Vagina (tissue), 2 donors: ENCODE measurements at regions not wholly inside any gene's neighbourhood (a gene's known extent, or its start where the extent isn't known, plus 50 kb on each side); places are given as distances from the start of the nearest gene placed in this dataset.

ENCODE experiments used
- DNase-seq, 2 donors: peaks; one replicate each; pipeline ENCODE4 v3.0.0-alpha.2; 2017; ENCODE audit errors: extremely low spot score in 2 of 2
- H3K27ac ChIP-seq: fragments of 200-600 bp; sonication (generic); one replicate; pipeline ENCODE4 v1.5.1; 2019
- H3K27me3 ChIP-seq: fragments of 200-600 bp; sonication (generic); one replicate; pipeline ENCODE4 v1.5.1; 2019
- H3K36me3 ChIP-seq, 2 donors: fragments of 200-600 bp; sonication (generic); one replicate each; pipeline ENCODE4 v1.5.1; 2017 to 2019
- H3K4me1 ChIP-seq: fragments of 200-600 bp; sonication (generic); one replicate; pipeline ENCODE4 v1.5.1; 2019
- H3K4me3 ChIP-seq, 2 donors: fragments of 200-600 bp; sonication (generic); 1 replicate in 1 of 2; 2 replicates in 1 of 2; pipeline ENCODE4 v1.5.1; 2016 to 2019
- H3K9me3 ChIP-seq: fragments of 200-600 bp; sonication (generic); one replicate; pipeline ENCODE4 v1.5.1; 2019
- POLR2A ChIP-seq, 2 donors: fragments of 450-650 bp; IDR thresholded peaks; one replicate each; pipeline ENCODE4 v1.6.1; 2017; ENCODE audit warnings: antibody characterized with exemption in 2 of 2, mild to moderate bottlenecking in 2 of 2, moderate library complexity in 2 of 2
- POLR2AphosphoS5 ChIP-seq, 2 donors: sonication (generic); formaldehyde crosslinking; IDR thresholded peaks; one replicate each; pipeline ENCODE4 v1.9.0; 2017; ENCODE audit warnings: antibody characterized with exemption in 2 of 2, mild to moderate bottlenecking in 2 of 2, low read depth in 1 of 2; ENCODE audit not compliant: insufficient read depth in 1 of 2
- intact Hi-C: fragments of 100-400 bp; cut with DNase I; formaldehyde crosslinking; loops from one replicate; pipeline ENCODE4 v1.15.1; 2023
- TF ChIP-seq, protein P1 (sequence below), 3 experiments: fragments of 450-650 bp in 2 of 3; fragments of 200-600 bp in 1 of 3; sonication (generic) in 1 of 3; IDR thresholded peaks; one replicate each; pipeline ENCODE4 v1.5.1; 2017 to 2019; ENCODE audit warnings: antibody characterized with exemption in 3 of 3, mild to moderate bottlenecking in 2 of 3, moderate library complexity in 2 of 3

DNA sequence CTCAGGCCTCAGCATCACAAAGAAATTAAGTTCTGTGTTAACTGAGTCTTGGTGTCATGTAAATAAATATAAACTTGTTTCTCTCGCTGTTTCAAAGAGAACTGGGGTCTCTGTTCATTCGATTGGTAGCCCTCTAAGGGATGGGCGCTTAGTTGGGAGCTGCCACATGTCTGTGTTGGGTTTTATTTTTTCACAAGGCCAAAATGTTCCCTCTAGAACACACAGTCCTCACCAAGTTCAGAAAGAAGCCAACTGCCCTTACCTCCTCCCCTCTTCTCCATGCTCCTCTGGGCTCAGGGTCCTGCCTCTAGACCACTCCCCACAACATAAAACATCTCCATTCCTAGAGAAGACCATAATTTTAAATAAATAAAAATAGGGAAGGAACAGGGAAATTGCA, 490.9 kb downstream of the TNS1 start:
- H3K9me3 ChIP-seq: no peaks in the 10 kb centered on the region
- H3K27ac ChIP-seq: no peak overlapping the region
- H3K36me3 ChIP-seq: no peaks in the 10 kb centered on the region
- no peaks in the 10 kb centered on the region for H3K27me3 ChIP-seq
- no peak overlapping the region for H3K4me3 ChIP-seq
- intact Hi-C loops: loop anchor here (5.0 kb wide), 1 partner anchor 820 kb away; no protein-coding TSS in a partner anchor
- H3K4me1 ChIP-seq: peaks cover 6% of the 10 kb centered on the region
- TF ChIP-seq POLR2A (IDR thresholded peaks at IDR 0.05): no peak
- TF ChIP-seq POLR2AphosphoS5 (IDR thresholded peaks at IDR 0.05; ENCODE audit: insufficient read depth in 1 of 2, low read depth in 1 of 2): no peak
- TF ChIP-seq, protein P1, sequence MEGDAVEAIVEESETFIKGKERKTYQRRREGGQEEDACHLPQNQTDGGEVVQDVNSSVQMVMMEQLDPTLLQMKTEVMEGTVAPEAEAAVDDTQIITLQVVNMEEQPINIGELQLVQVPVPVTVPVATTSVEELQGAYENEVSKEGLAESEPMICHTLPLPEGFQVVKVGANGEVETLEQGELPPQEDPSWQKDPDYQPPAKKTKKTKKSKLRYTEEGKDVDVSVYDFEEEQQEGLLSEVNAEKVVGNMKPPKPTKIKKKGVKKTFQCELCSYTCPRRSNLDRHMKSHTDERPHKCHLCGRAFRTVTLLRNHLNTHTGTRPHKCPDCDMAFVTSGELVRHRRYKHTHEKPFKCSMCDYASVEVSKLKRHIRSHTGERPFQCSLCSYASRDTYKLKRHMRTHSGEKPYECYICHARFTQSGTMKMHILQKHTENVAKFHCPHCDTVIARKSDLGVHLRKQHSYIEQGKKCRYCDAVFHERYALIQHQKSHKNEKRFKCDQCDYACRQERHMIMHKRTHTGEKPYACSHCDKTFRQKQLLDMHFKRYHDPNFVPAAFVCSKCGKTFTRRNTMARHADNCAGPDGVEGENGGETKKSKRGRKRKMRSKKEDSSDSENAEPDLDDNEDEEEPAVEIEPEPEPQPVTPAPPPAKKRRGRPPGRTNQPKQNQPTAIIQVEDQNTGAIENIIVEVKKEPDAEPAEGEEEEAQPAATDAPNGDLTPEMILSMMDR (IDR thresholded peaks at IDR 0.05): no peak
- DNase-seq: no peak

DNA sequence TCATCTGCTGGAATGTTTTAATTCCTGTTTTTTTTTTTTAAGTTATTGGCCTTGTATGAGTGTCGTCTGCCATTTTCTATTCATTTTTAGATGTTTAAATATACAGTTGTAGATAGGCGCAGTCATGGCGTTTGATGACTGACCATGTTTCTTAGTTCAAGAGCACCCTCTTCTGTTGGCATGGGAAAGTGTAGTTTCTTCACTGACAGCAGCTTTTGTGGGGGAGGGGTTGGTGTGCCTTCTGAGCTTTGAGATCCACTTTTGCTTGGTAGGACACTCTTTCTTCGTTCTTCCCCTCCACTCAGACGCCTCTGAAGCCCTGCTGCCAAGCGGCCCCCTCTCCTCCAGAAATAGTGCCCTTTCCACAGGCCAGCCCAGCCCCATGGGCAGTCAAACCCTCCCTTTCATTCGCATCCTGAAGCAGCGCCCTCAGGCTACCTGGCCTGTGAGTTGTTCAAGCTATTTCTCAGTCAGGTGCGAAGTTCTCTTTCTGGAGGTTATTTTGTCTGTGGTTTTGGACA, 492.0 kb downstream of the TNS1 start:
- Histone ChIP-seq H3K27me3 (no peaks in the 10 kb centered on the region), H3K4me1 (peaks cover 6% of the 10 kb centered on the region), H3K36me3 (no peaks in the 10 kb centered on the region), H3K9me3 (no peaks in the 10 kb centered on the region), H3K27ac (peak overlapping the region; percentile 9), H3K4me3 (no peak overlapping the region)
- peak; percentile 32 to 47 for TF ChIP-seq POLR2AphosphoS5 (IDR thresholded peaks at IDR 0.05; ENCODE audit: insufficient read depth in 1 of 2, low read depth in 1 of 2)
- TF ChIP-seq, protein P1 (IDR thresholded peaks at IDR 0.05): peak; percentile 45 to 76 (median 67)
- TF ChIP-seq POLR2A (IDR thresholded peaks at IDR 0.05): no peak
- no peak for DNase-seq
- intact Hi-C loops: loop anchor here (5.0 kb wide), 1 partner anchor 819 kb away; no protein-coding TSS in a partner anchor

- H3K27ac ChIP-seq: no peak overlapping the region
- no peak for DNase-seq
- intact Hi-C loops: no loop called here
- no peaks in the 10 kb centered on the region for H3K27me3 ChIP-seq
- H3K4me1 ChIP-seq: no peaks in the 10 kb centered on the region
- H3K4me3 ChIP-seq: no peak overlapping the region
- H3K9me3 ChIP-seq: no peaks in the 10 kb centered on the region
- TF ChIP-seq, protein P1 (IDR thresholded peaks at IDR 0.05): no peak
- TF ChIP-seq POLR2AphosphoS5 (IDR thresholded peaks at IDR 0.05; ENCODE audit: insufficient read depth in 1 of 2, low read depth in 1 of 2): no peak
- no peak for TF ChIP-seq POLR2A (IDR thresholded peaks at IDR 0.05)
- no peaks in the 10 kb centered on the region for H3K36me3 ChIP-seq
Measured at GRCh38 chr2:217505303-217505702, 497.5 kb downstream of the TNS1 start.

GRCh38 chr2:217501887-217502286, 500.9 kb downstream of the TNS1 start:
- H3K9me3 ChIP-seq: no peaks in the 10 kb centered on the region
- intact Hi-C loops: no loop called here
- no peaks in the 10 kb centered on the region for H3K27me3 ChIP-seq
- no peak for DNase-seq
- no peaks in the 10 kb centered on the region for H3K4me1 ChIP-seq
- no peaks in the 10 kb centered on the region for H3K36me3 ChIP-seq
- H3K27ac ChIP-seq: no peak overlapping the region
- TF ChIP-seq POLR2AphosphoS5 (IDR thresholded peaks at IDR 0.05; ENCODE audit: insufficient read depth in 1 of 2, low read depth in 1 of 2) (no peak), POLR2A (IDR thresholded peaks at IDR 0.05) (no peak)
- TF ChIP-seq, protein P1 (IDR thresholded peaks at IDR 0.05): no peak
- no peak overlapping the region for H3K4me3 ChIP-seq

DNA sequence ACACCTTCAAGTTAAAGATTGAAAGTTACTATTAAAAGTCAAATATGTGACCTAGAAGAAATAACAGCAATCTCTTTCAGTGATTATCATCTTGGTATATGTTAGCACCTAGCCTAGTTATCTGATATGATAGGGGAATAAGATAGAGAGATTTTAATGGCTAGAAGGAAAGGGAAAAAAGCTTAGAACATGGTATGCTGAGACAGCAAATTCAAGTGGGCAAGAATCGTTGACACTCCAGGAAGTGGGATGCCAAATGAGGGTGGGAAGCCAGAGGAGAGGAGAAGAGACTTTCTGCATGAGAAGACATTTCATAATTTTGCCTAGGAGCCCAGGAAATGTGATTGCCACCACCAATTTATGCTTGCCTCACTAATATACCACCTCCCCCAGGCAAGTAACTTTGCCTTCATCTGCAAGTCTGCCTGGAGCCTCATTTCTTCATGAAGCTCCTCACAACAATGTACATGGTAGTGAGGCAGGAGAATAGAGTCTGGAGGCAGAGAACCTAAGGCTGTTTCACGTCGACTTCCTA, 504.9 kb downstream of the TNS1 start:
- no peak overlapping the region for H3K4me3 ChIP-seq
- no peak for DNase-seq
- H3K4me1 ChIP-seq: no peaks in the 10 kb centered on the region
- intact Hi-C loops: no loop called here
- no peaks in the 10 kb centered on the region for H3K9me3 ChIP-seq
- TF ChIP-seq, protein P1 (IDR thresholded peaks at IDR 0.05): no peak
- TF ChIP-seq POLR2A (IDR thresholded peaks at IDR 0.05) (no peak), POLR2AphosphoS5 (IDR thresholded peaks at IDR 0.05; ENCODE audit: insufficient read depth in 1 of 2, low read depth in 1 of 2) (no peak)
- H3K36me3 ChIP-seq: no peaks in the 10 kb centered on the region
- no peaks in the 10 kb centered on the region for H3K27me3 ChIP-seq
- H3K27ac ChIP-seq: no peak overlapping the region
